ENCODE measurements at regions not wholly inside any gene's neighbourhood (a gene's known extent, or its start where the extent isn't known, plus 50 kb on each side); places are given as distances from the start of the nearest gene placed in this dataset.

- peaks cover 3% of the 10 kb centered on the region; the same call in 1 of the 2 replicates for H4K20me1 ChIP-seq (replicated peaks; ENCODE audit: control insufficient read depth, insufficient read depth, low read length)
- H3K9me1 ChIP-seq (ENCODE audit: control insufficient read depth, insufficient read depth, low read length) = no peaks in the 10 kb centered on the region
- ChIA-PET POLR2A (interaction anchor here (0.6 to 0.7 kb wide), 2 partner anchors 9 to 143 kb away, joined by 3 read pairs; no protein-coding TSS in a partner anchor), CTCF (ENCODE audit: low intra/inter-chr PET ratio) (no interaction called here)
- H3K79me2 ChIP-seq (ENCODE audit: control insufficient read depth, insufficient read depth, low read length) = no peaks in the 10 kb centered on the region
- in situ Hi-C loops (cut with MboI) (no loop called here), intact Hi-C loops (cut with micrococcal nuclease) (no loop called here)
- no peaks in the 10 kb centered on the region for H3K36me3 ChIP-seq (ENCODE audit: control insufficient read depth, insufficient read depth, low read length)
- FAIRE-seq (no peak), ATAC-seq (no peak), DNase-seq (ENCODE audit: extremely low read depth in 1 of 4, low spot score in 3 of 4) (no peak)
- BruUV-seq (replicated peaks) = no TSS peak
- 3% methylated on average over 6 of the region's 6 CpGs for WGBS (ENCODE audit: insufficient coverage, low coverage, missing lambda C conversion rate)
- H3K27me3 ChIP-seq (ENCODE audit: control insufficient read depth in 2 of 2, insufficient read depth in 2 of 2, low read length in 2 of 2) = peaks cover 13 to 50% of the 10 kb centered on the region in 2 experiments
- H3K9ac ChIP-seq (ENCODE audit: insufficient read depth in 1 of 2, low read depth in 2 of 2, low read length in 2 of 2) = no peak overlapping the region
- no peak overlapping the region for H3K4me2 ChIP-seq (ENCODE audit: insufficient read depth, low read length)
- no peak overlapping the region for H3K4me3 ChIP-seq
- no peaks in the 10 kb centered on the region for H3K9me3 ChIP-seq (replicated peaks; ENCODE audit: control insufficient read depth, insufficient read depth, low read depth, low read length)
- peaks cover 0 to 2% of the 10 kb centered on the region in 2 experiments; a peak in 2 of 5 replicates for H3K4me1 ChIP-seq (replicated peaks in 1 of 2; ENCODE audit: control insufficient read depth in 2 of 2, insufficient read depth in 2 of 2, low read length in 2 of 2)
- no peak overlapping the region for H2AFZ ChIP-seq (ENCODE audit: low read depth, low read length)
- no peak overlapping the region for H3K27ac ChIP-seq (ENCODE audit: extremely low read depth, low read depth, low read length)
- TF ChIP-seq HSF4 (CRISPR knock-in tag; IDR thresholded peaks at IDR 0.05; ENCODE audit: borderline replicate concordance) = no peak
- no peak for TF ChIP-seq POLR2B (IDR thresholded peaks at IDR 0.05; ENCODE audit: low read depth, partially characterized antibody)
- no peak for TF ChIP-seq NELFE (IDR thresholded peaks at IDR 0.05; ENCODE audit: insufficient read depth, insufficient read length)
- TF ChIP-seq ZFP91 (CRISPR knock-in tag; IDR thresholded peaks at IDR 0.05) = no peak
- TF ChIP-seq SMAD3 (CRISPR knock-in tag; conservative IDR thresholded peaks at IDR 0.05) = peak; percentile 64; the same call in 1 of the 2 replicates
- TF ChIP-seq MAFG (tag; conservative IDR thresholded peaks at IDR 0.05) = no peak
- TF ChIP-seq ZBTB7A (IDR thresholded peaks at IDR 0.05; ENCODE audit: borderline replicate concordance, control insufficient read depth, low read depth, low read length) = no peak
- no peak for TF ChIP-seq GTF2E2 (tag; IDR thresholded peaks at IDR 0.05)
- TF ChIP-seq HES1 (IDR thresholded peaks at IDR 0.05; ENCODE audit: low read depth) = no peak
- TF ChIP-seq PHF21A (IDR thresholded peaks at IDR 0.05; ENCODE audit: borderline replicate concordance, low read depth) = no peak
- TF ChIP-seq MLLT1 (IDR thresholded peaks at IDR 0.05) = no peak
- no peak for TF ChIP-seq SUPT5H (IDR thresholded peaks at IDR 0.05)
- TF ChIP-seq FOS (IDR thresholded peaks at IDR 0.05; ENCODE audit: extremely low read depth, insufficient read length) = no peak
- no peak for TF ChIP-seq ZEB2 (IDR thresholded peaks at IDR 0.05)
- no peak for TF ChIP-seq EP400 (IDR thresholded peaks at IDR 0.05)
- no peak for TF ChIP-seq ZNF280A (IDR thresholded peaks at IDR 0.05; ENCODE audit: low read depth, partially characterized antibody)
- TF ChIP-seq TBL1XR1 (IDR thresholded peaks at IDR 0.05; ENCODE audit: low read length in 2 of 2) = no peak
These were observed 157.7 kb upstream of the SFSWAP start for GRCh38 chr12:131553096-131553777.
